H1 (cell line): ENCODE measurements at regions not wholly inside any gene's neighbourhood (a gene's known extent, or its start where the extent isn't known, plus 50 kb on each side); places are given as distances from the start of the nearest gene placed in this dataset.

Experiments used
- CTCF ChIA-PET: fragments of 300-600 bp; sonication (Branson Sonifier 250); formaldehyde crosslinking; loops from one replicate; lab custom pipeline; 2021; ENCODE audit not compliant: partially characterized antibody; lab: Charles Lee
- POLR2A ChIA-PET: fragments of 300-600 bp; sonication (Branson Sonifier 250); formaldehyde crosslinking; loops from one replicate; lab custom pipeline; 2021; ENCODE audit warnings: inconsistent platforms; ENCODE audit not compliant: partially characterized antibody; lab: Charles Lee
- DNase-seq, 2 experiments: peaks; one replicate each; pipeline versions ENCODE4 v3.0.0 to v3.0.0-alpha.2; 2010 to 2022; ENCODE audit warnings: low spot score in 2 of 2, low read depth in 1 of 2, mixed read lengths in 1 of 2
- FAIRE-seq: peaks from 2 replicates; lab custom pipeline; 2011; peaks lifted over from hg19 to GRCh38; lab: Jason Lieb, UNC
- H2AFZ ChIP-seq: 2 replicates; pipeline ENCODE4 v1.8.1; 2012; ENCODE audit warnings: low read length, inconsistent platforms
- H2AK5ac ChIP-seq: 2 replicates; pipeline ENCODE4 v1.6.1; 2013; ENCODE audit warnings: low read depth, low read length
- H2BK120ac ChIP-seq: replicated peaks from 2 replicates; pipeline ENCODE3; 2013; ENCODE audit warnings: low read depth, low read length, inconsistent platforms
- H2BK12ac ChIP-seq: 2 replicates; pipeline ENCODE4 v1.6.1; 2013; ENCODE audit warnings: low read depth, low read length
- H2BK15ac ChIP-seq: 2 replicates; pipeline ENCODE4 v1.6.1; 2013; ENCODE audit warnings: low read length
- H2BK20ac ChIP-seq: 2 replicates; pipeline ENCODE4 v1.6.1; 2013; ENCODE audit warnings: low read length
- H2BK5ac ChIP-seq: 2 replicates; pipeline ENCODE4 v1.6.1; 2013; ENCODE audit warnings: low read depth, low read length
- H3K14ac ChIP-seq: 2 replicates; pipeline ENCODE4 v1.6.1; 2013; ENCODE audit warnings: inconsistent platforms; ENCODE audit not compliant: insufficient read length
- H3K18ac ChIP-seq: 2 replicates; pipeline ENCODE4 v1.6.1; 2013; ENCODE audit warnings: low read length; ENCODE audit errors: extremely low read depth
- H3K23ac ChIP-seq: 2 replicates; pipeline ENCODE4 v1.6.1; 2013; ENCODE audit warnings: inconsistent platforms; ENCODE audit not compliant: insufficient read length
- H3K23me2 ChIP-seq: 2 replicates; pipeline ENCODE4 v1.6.1; 2013; ENCODE audit warnings: low read depth, low read length
- H3K27ac ChIP-seq: 2 replicates; pipeline ENCODE4 v1.6.1; 2011; ENCODE audit warnings: low read depth, low read length, inconsistent platforms
- H3K27me3 ChIP-seq, 4 experiments: replicated peaks in 1 of 4; 1 replicate in 1 of 4; 2 replicates in 3 of 4; pipeline versions ENCODE4 v1.6.1 to v1.8.1; 2011 to 2013; ENCODE audit warnings: low read length in 3 of 4, mild to moderate bottlenecking in 3 of 4, inconsistent platforms in 2 of 4, mixed read lengths in 2 of 4, moderate library complexity in 1 of 4; ENCODE audit not compliant: control insufficient read depth in 3 of 4, insufficient read depth in 3 of 4; ENCODE audit errors: extremely low read depth in 1 of 4
- H3K36me3 ChIP-seq, 4 experiments: 2 replicates each; pipeline versions ENCODE4 v1.6.1 to v1.8.1; 2011 to 2013; ENCODE audit warnings: mild to moderate bottlenecking in 4 of 4, low read length in 3 of 4, moderate library complexity in 2 of 4, control low read depth in 1 of 4, inconsistent platforms in 1 of 4; ENCODE audit not compliant: insufficient read depth in 4 of 4, control insufficient read depth in 2 of 4
- H3K4ac ChIP-seq: replicated peaks from 2 replicates; pipeline ENCODE3; 2013; ENCODE audit warnings: low read length, low read depth, mixed read lengths, inconsistent platforms; ENCODE audit not compliant: insufficient read length
- H3K4me1 ChIP-seq, 4 experiments: replicated peaks in 1 of 4; 1 replicate in 1 of 4; 2 replicates in 3 of 4; pipeline versions ENCODE4 v1.6.1 to v1.8.1; 2011 to 2013; ENCODE audit warnings: low read length in 3 of 4, inconsistent platforms in 2 of 4, mixed read lengths in 1 of 4; ENCODE audit not compliant: insufficient read depth in 4 of 4, control insufficient read depth in 3 of 4
- H3K4me2 ChIP-seq, 2 experiments: 2 replicates each; pipeline versions ENCODE4 v1.6.1 to v1.8.1; 2011 to 2013; ENCODE audit warnings: low read depth in 2 of 2, low read length in 2 of 2, control low read depth in 1 of 2, inconsistent platforms in 1 of 2, mild to moderate bottlenecking in 1 of 2; ENCODE audit not compliant: insufficient read depth in 1 of 2
- H3K4me3 ChIP-seq, 4 experiments: fragments of 200-600, 300-600 bp in 1 of 4; sonication (generic), shearing (Covaris generic), sonication (Bioruptor Twin) in 1 of 4; 2 replicates each; pipeline versions ENCODE4 v1.5.1 to v1.8.1; 2011 to 2016; ENCODE audit warnings: low read length in 4 of 4, low read depth in 3 of 4, control low read depth in 2 of 4, inconsistent platforms in 2 of 4, mild to moderate bottlenecking in 2 of 4, mixed read lengths in 1 of 4, moderate library complexity in 1 of 4; ENCODE audit not compliant: insufficient read depth in 2 of 4; ENCODE audit errors: extremely low read depth in 1 of 4
- H3K56ac ChIP-seq: replicated peaks from 2 replicates; pipeline ENCODE3; 2013; ENCODE audit warnings: low read depth, mild to moderate bottlenecking, mixed read lengths, low read length, inconsistent platforms; ENCODE audit not compliant: insufficient read length
- H3K79me1 ChIP-seq: 2 replicates; pipeline ENCODE4 v1.6.1; 2013; ENCODE audit warnings: low read depth, low read length, control low read depth
- H3K79me2 ChIP-seq, 2 experiments: 2 replicates each; pipeline versions ENCODE4 v1.6.1 to v1.8.1; 2012 to 2013; ENCODE audit warnings: low read length in 2 of 2, mild to moderate bottlenecking in 2 of 2, inconsistent platforms in 1 of 2; ENCODE audit not compliant: insufficient read depth in 2 of 2, control insufficient read depth in 1 of 2
- H3K9ac ChIP-seq, 4 experiments: replicated peaks in 1 of 4; 1 replicate in 1 of 4; 2 replicates in 3 of 4; pipeline versions ENCODE4 v1.6.1 to v1.8.1; 2011 to 2013; ENCODE audit warnings: low read depth in 3 of 4, low read length in 3 of 4, control low read depth in 2 of 4, mild to moderate bottlenecking in 2 of 4, moderate library complexity in 2 of 4, inconsistent platforms in 1 of 4; ENCODE audit errors: extremely low read depth in 1 of 4
- H3K9me3 ChIP-seq, 2 experiments: 2 replicates each; pipeline versions ENCODE4 v1.6.1 to v1.8.1; 2012 to 2013; ENCODE audit warnings: mild to moderate bottlenecking in 2 of 2, moderate library complexity in 2 of 2, control low read depth in 1 of 2, inconsistent platforms in 1 of 2, low read depth in 1 of 2, low read length in 1 of 2, mixed read lengths in 1 of 2; ENCODE audit not compliant: insufficient read depth in 2 of 2
- H4K20me1 ChIP-seq, 2 experiments: replicated peaks in 1 of 2; 2 replicates each; pipeline versions ENCODE3 to v1.8.1; 2011 to 2013; ENCODE audit warnings: inconsistent platforms in 2 of 2, low read length in 2 of 2, mild to moderate bottlenecking in 1 of 2; ENCODE audit not compliant: insufficient read depth in 2 of 2, control insufficient read depth in 1 of 2
- H4K5ac ChIP-seq: 2 replicates; pipeline ENCODE4 v1.6.1; 2013; ENCODE audit warnings: low read length, low read depth, mixed read lengths, inconsistent platforms; ENCODE audit not compliant: insufficient read length
- H4K8ac ChIP-seq: 2 replicates; pipeline ENCODE4 v1.8.0; 2013; ENCODE audit warnings: mild to moderate bottlenecking, moderate library complexity, low read length, inconsistent platforms; ENCODE audit not compliant: insufficient read depth; ENCODE audit errors: extremely low read depth
- H4K91ac ChIP-seq: replicated peaks from 2 replicates; pipeline ENCODE3; 2013; ENCODE audit warnings: low read length, mixed read lengths, inconsistent platforms; ENCODE audit not compliant: insufficient read length
- HDAC2 ChIP-seq, 2 experiments: fragments of 300-600 bp in 1 of 2; sonication (generic) in 1 of 2; IDR thresholded peaks; 2 replicates each; pipeline ENCODE4 v1.6.1; 2011 to 2012; ENCODE audit warnings: low read depth in 2 of 2, low read length in 2 of 2, mild to moderate bottlenecking in 2 of 2, moderate library complexity in 2 of 2, borderline replicate concordance in 1 of 2, inconsistent platforms in 1 of 2
- NRF1 ChIP-seq: IDR thresholded peaks from 2 replicates; pipeline ENCODE4 v1.6.1; 2011; ENCODE audit warnings: mild to moderate bottlenecking, low read depth, low read length, improper control_type of control experiment
- RAD21 ChIP-seq, 2 experiments: IDR thresholded peaks in 1 of 2; conservative IDR thresholded peaks in 1 of 2; 2 replicates each; pipeline ENCODE4 v1.6.1; 2011; ENCODE audit warnings: low read depth in 2 of 2, low read length in 2 of 2, improper control_type of control experiment in 1 of 2, inconsistent platforms in 1 of 2, mild to moderate bottlenecking in 1 of 2, moderate library complexity in 1 of 2
- TF ChIP-seq, protein P1 (sequence below), 3 experiments: IDR thresholded peaks; 1 replicate in 2 of 3; 2 replicates in 1 of 3; pipeline versions ENCODE4 v1.5.1 to v1.6.1; 2011; ENCODE audit warnings: low read length in 3 of 3, mild to moderate bottlenecking in 3 of 3, inconsistent platforms in 2 of 3, low read depth in 1 of 3, moderate library complexity in 1 of 3; ENCODE audit not compliant: insufficient read depth in 1 of 3; ENCODE audit errors: control extremely low read depth in 1 of 3

DNA sequence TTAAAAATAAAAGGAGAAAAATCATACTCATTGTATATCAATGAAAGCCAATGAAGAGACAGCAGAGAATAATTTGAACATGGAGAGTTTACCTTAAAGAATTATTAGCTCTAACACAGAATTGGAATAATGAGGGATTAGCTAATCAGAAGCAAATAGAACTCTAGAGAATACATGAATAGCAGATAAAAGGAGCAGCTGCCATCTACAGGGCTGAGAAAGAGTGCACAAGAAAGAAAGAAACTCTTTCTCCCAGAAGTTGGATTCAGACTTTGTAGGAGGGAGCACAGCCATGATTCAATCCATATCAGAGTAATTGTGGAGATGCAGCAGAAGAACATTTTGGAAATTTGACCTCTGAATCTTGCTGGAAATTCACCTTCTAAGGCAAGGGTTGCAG is 1171.2 kb downstream of the PLA2G4A start:
- Histone ChIP-seq H2BK20ac (no peak overlapping the region), H3K9me3 (no peaks in the 10 kb centered on the region), H3K56ac (no peak overlapping the region), H3K4ac (no peak overlapping the region), H3K27me3 (no peaks in the 10 kb centered on the region), H3K79me1 (no peaks in the 10 kb centered on the region), H3K23ac (no peak overlapping the region), H4K20me1 (no peaks in the 10 kb centered on the region), H2BK15ac (no peak overlapping the region), H3K9ac (no peak overlapping the region), H3K4me3 (no peak overlapping the region), H2BK120ac (no peak overlapping the region), H3K79me2 (no peaks in the 10 kb centered on the region), H2AFZ (0 out of 2 replicates have a peak overlapping the region, but pooled peaks have one; percentile 4), H3K23me2 (no peaks in the 10 kb centered on the region), H2AK5ac (no peak overlapping the region), H4K8ac (no peak overlapping the region), H3K36me3 (no peaks in the 10 kb centered on the region), H3K4me1 (no peaks in the 10 kb centered on the region), H2BK5ac (no peak overlapping the region), H3K27ac (no peak overlapping the region), H4K5ac (no peak overlapping the region), H3K4me2 (no peak overlapping the region), H3K14ac (no peak overlapping the region), H4K91ac (no peak overlapping the region), H2BK12ac (no peak overlapping the region), H3K18ac (no peak overlapping the region)
- TF ChIP-seq, protein P1, sequence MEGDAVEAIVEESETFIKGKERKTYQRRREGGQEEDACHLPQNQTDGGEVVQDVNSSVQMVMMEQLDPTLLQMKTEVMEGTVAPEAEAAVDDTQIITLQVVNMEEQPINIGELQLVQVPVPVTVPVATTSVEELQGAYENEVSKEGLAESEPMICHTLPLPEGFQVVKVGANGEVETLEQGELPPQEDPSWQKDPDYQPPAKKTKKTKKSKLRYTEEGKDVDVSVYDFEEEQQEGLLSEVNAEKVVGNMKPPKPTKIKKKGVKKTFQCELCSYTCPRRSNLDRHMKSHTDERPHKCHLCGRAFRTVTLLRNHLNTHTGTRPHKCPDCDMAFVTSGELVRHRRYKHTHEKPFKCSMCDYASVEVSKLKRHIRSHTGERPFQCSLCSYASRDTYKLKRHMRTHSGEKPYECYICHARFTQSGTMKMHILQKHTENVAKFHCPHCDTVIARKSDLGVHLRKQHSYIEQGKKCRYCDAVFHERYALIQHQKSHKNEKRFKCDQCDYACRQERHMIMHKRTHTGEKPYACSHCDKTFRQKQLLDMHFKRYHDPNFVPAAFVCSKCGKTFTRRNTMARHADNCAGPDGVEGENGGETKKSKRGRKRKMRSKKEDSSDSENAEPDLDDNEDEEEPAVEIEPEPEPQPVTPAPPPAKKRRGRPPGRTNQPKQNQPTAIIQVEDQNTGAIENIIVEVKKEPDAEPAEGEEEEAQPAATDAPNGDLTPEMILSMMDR (IDR thresholded peaks at IDR 0.05; ENCODE audit: control extremely low read depth in 1 of 3, insufficient read depth in 1 of 3, low read depth in 1 of 3, low read length in 3 of 3), result peak in 2 of 3 experiments; percentile 11 to 21; a peak in 1 of 4 replicates
- TF ChIP-seq RAD21 (IDR thresholded peaks at IDR 0.05 in 1 of 2, conservative IDR thresholded peaks at IDR 0.05 in 1 of 2; ENCODE audit: low read depth in 2 of 2, low read length in 2 of 2), result peak; percentile 41 to 48
- TF ChIP-seq HDAC2 (IDR thresholded peaks at IDR 0.05; ENCODE audit: borderline replicate concordance in 1 of 2, low read depth in 2 of 2, low read length in 2 of 2), result no peak
- TF ChIP-seq NRF1, result no peak
- FAIRE-seq, result no peak
- POLR2A ChIA-PET, result no interaction called here
- no peak for DNase-seq
- CTCF ChIA-PET, result interaction anchor here (1.1 kb wide), 1 partner anchor 72 kb away, joined by 3 read pairs; no protein-coding TSS in a partner anchor
